Large intestine (tissue), 3 donors: ENCODE measurements at regions not wholly inside any gene's neighbourhood (a gene's known extent, or its start where the extent isn't known, plus 50 kb on each side); places are given as distances from the start of the nearest gene placed in this dataset.

ENCODE experiments used
- DNase-seq, 2 donors: peaks; one replicate each; pipeline versions ENCODE4 v3.0.0 to v3.0.0-alpha.2; 2013
- H3K27ac ChIP-seq: one replicate; pipeline ENCODE4 v1.5.1; 2013; ENCODE audit warnings: low read length
- H3K27me3 ChIP-seq: 2 replicates; pipeline ENCODE4 v1.6.1; 2013; ENCODE audit warnings: low read length; ENCODE audit not compliant: control insufficient read depth, insufficient read depth
- H3K36me3 ChIP-seq: 2 replicates; pipeline ENCODE4 v1.6.1; 2013; ENCODE audit warnings: low read length; ENCODE audit not compliant: control insufficient read depth, insufficient read depth
- H3K4me1 ChIP-seq: one replicate; pipeline ENCODE4 v1.6.1; 2013; ENCODE audit warnings: low read length; ENCODE audit not compliant: control insufficient read depth, insufficient read depth
- H3K4me3 ChIP-seq: one replicate; pipeline ENCODE4 v1.5.1; 2013; ENCODE audit warnings: low read length
- H3K9me3 ChIP-seq: one replicate; pipeline ENCODE4 v1.6.1; 2013; ENCODE audit warnings: mild to moderate bottlenecking, low read depth, low read length, moderate library complexity; ENCODE audit not compliant: control insufficient read depth
- WGBS: methylation state at CpG from one replicate; pipeline ENCODE4 v1.1.5; 2013; ENCODE audit warnings: low lambda C conversion rate; ENCODE audit not compliant: insufficient coverage; 5-methylcytosine and 5-hydroxymethylcytosine counted together

GRCh38 chr7:130906575-130906974 lies 172.6 kb upstream of the KLF14 start:
- DNase-seq: no peak
- no CpG with 5 or more reads among the region's 1 CpG for WGBS
- no peak overlapping the region for H3K4me3 ChIP-seq
- peaks cover 15% of the 10 kb centered on the region for H3K4me1 ChIP-seq
- no peaks in the 10 kb centered on the region for H3K27me3 ChIP-seq
- H3K36me3 ChIP-seq: no peaks in the 10 kb centered on the region
- H3K27ac ChIP-seq: no peak overlapping the region
- H3K9me3 ChIP-seq: no peaks in the 10 kb centered on the region

GRCh38 chr7:130907439-130907838 lies 173.4 kb upstream of the KLF14 start:
- Histone ChIP-seq H3K4me3 (no peak overlapping the region), H3K27me3 (no peaks in the 10 kb centered on the region), H3K27ac (no peak overlapping the region), H3K36me3 (no peaks in the 10 kb centered on the region), H3K4me1 (peaks cover 13% of the 10 kb centered on the region), H3K9me3 (no peaks in the 10 kb centered on the region)
- WGBS: 100% methylated on average over 1 of the region's 4 CpGs
- no peak for DNase-seq

GRCh38 chr7:130908345-130909160 lies 174.5 kb upstream of the KLF14 start:
- DNase-seq: no peak
- no peaks in the 10 kb centered on the region for H3K9me3 ChIP-seq
- H3K27ac ChIP-seq: no peak overlapping the region
- peaks cover 7% of the 10 kb centered on the region for H3K4me1 ChIP-seq
- H3K36me3 ChIP-seq: no peaks in the 10 kb centered on the region
- H3K27me3 ChIP-seq: no peaks in the 10 kb centered on the region
- no peak overlapping the region for H3K4me3 ChIP-seq
- WGBS: no CpG with 5 or more reads among the region's 11 CpGs

- Histone ChIP-seq H3K9me3 (no peaks in the 10 kb centered on the region), H3K4me3 (no peak overlapping the region), H3K36me3 (no peaks in the 10 kb centered on the region), H3K27ac (no peak overlapping the region), H3K27me3 (no peaks in the 10 kb centered on the region), H3K4me1 (peaks cover 4% of the 10 kb centered on the region)
- no peak for DNase-seq
- WGBS: 83% methylated on average over 1 of the region's 14 CpGs
Measured at GRCh38 chr7:130909161-130909836, 175.3 kb upstream of the KLF14 start.

- no peaks in the 10 kb centered on the region for H3K36me3 ChIP-seq
- no peak overlapping the region for H3K27ac ChIP-seq
- no peaks in the 10 kb centered on the region for H3K27me3 ChIP-seq
- WGBS: 92% methylated on average over 2 of the region's 9 CpGs
- H3K4me3 ChIP-seq: no peak overlapping the region
- no peaks in the 10 kb centered on the region for H3K9me3 ChIP-seq
- no peaks in the 10 kb centered on the region for H3K4me1 ChIP-seq
- DNase-seq: no peak
Measured at GRCh38 chr7:130909881-130910672, 176.1 kb upstream of the KLF14 start.

- Histone ChIP-seq H3K27ac (no peak overlapping the region), H3K36me3 (no peaks in the 10 kb centered on the region), H3K4me3 (no peak overlapping the region), H3K4me1 (peaks cover 9% of the 10 kb centered on the region), H3K9me3 (no peaks in the 10 kb centered on the region), H3K27me3 (no peaks in the 10 kb centered on the region)
- 90% methylated on average over 2 of the region's 7 CpGs for WGBS
- no peak for DNase-seq
Measured at GRCh38 chr7:130910949-130911944, 177.2 kb upstream of the KLF14 start.

GRCh38 chr7:130912082-130912861 lies 178.3 kb upstream of the KLF14 start:
- Histone ChIP-seq H3K4me1 (peaks cover 12% of the 10 kb centered on the region), H3K9me3 (no peaks in the 10 kb centered on the region), H3K27me3 (no peaks in the 10 kb centered on the region), H3K36me3 (no peaks in the 10 kb centered on the region), H3K27ac (peak overlapping the region; percentile 9), H3K4me3 (peak overlapping the region; percentile 21)
- WGBS: no CpG with 5 or more reads among the region's 7 CpGs
- DNase-seq: no peak

GRCh38 chr7:130912862-130913638 lies 179.0 kb upstream of the KLF14 start:
- H3K4me1 ChIP-seq: peaks cover 19% of the 10 kb centered on the region

More at GRCh38 chr7:130912862-130913638, 179.0 kb upstream of the KLF14 start:
- Histone ChIP-seq H3K27ac (peak overlapping the region; percentile 9), H3K9me3 (no peaks in the 10 kb centered on the region), H3K4me3 (peak overlapping the region; percentile 21), H3K27me3 (no peaks in the 10 kb centered on the region), H3K36me3 (no peaks in the 10 kb centered on the region)
- DNase-seq: no peak
- 76% methylated on average over 3 of the region's 18 CpGs for WGBS
